NCI-H1417 treated with DMSO at 0.1 percent for 48 hours (cell line): ENCODE measurements at regions not wholly inside any gene's neighbourhood (a gene's known extent, or its start where the extent isn't known, plus 50 kb on each side); places are given as distances from the start of the nearest gene placed in this dataset.
"Not testable (repeated sequence)": the region's sequence is repeated elsewhere in the genome, so short reads cannot be mapped to it uniquely, and the experiment has no call there.

Source experiments
- DNase-seq: peaks from one replicate; lab custom pipeline; 2025; lab: John Stamatoyannopoulos, UW

- no peak for DNase-seq
Observed at GRCh38 chr21:31531967-31532366, 127.5 kb upstream of the SOD1 start.

- DNase-seq = peak; percentile 97
Observed at GRCh38 chr21:31530897-31531705, 128.4 kb upstream of the SOD1 start.

GRCh38 chr21:31530364-31530763 is 129.1 kb upstream of the SOD1 start:
- DNase-seq = no peak

GRCh38 chr21:31529406-31529805 is 130.1 kb upstream of the SOD1 start:
- no peak for DNase-seq

- DNase-seq = no peak
Observed at GRCh38 chr21:31526040-31526439, 133.5 kb upstream of the SOD1 start.

GRCh38 chr21:31524140-31524539 is 135.4 kb upstream of the SOD1 start:
- DNase-seq = no peak

GRCh38 chr21:31521515-31521914 is 138.0 kb upstream of the SOD1 start:
- DNase-seq = no peak

GRCh38 chr21:31520561-31521098 is 138.9 kb upstream of the SOD1 start:
- peak; percentile 62 for DNase-seq

GRCh38 chr21:31518580-31518979 is 140.9 kb upstream of the SOD1 start:
- no peak for DNase-seq

- DNase-seq = no peak
Observed at GRCh38 chr21:31517664-31518414, 141.7 kb upstream of the SOD1 start.

- DNase-seq = no peak
Observed at GRCh38 chr21:31515253-31515652, 144.2 kb upstream of the SOD1 start.

- DNase-seq = no peak
Observed at GRCh38 chr21:31514598-31514997, 144.9 kb upstream of the SOD1 start.

GRCh38 chr21:31513541-31513940 is 146.0 kb upstream of the SOD1 start:
- DNase-seq = not testable (repeated sequence)

GRCh38 chr21:31511999-31512398 is 147.5 kb upstream of the SOD1 start:
- DNase-seq = not testable (repeated sequence)

GRCh38 chr21:31511258-31511657 is 148.2 kb upstream of the SOD1 start:
- no peak for DNase-seq

- DNase-seq = no peak
Observed at GRCh38 chr21:31509194-31510017, 150.1 kb upstream of the SOD1 start.

GRCh38 chr21:31505975-31506374 is 153.5 kb upstream of the SOD1 start:
- DNase-seq = no peak

GRCh38 chr21:31503939-31504338 is 155.6 kb upstream of the SOD1 start:
- DNase-seq = no peak

GRCh38 chr21:31503467-31503866 is 156.0 kb upstream of the SOD1 start:
- DNase-seq = no peak

- DNase-seq = no peak
Observed at GRCh38 chr21:31502537-31503143, 156.9 kb upstream of the SOD1 start.

GRCh38 chr21:31501926-31502325 is 157.6 kb upstream of the SOD1 start:
- DNase-seq = no peak

GRCh38 chr21:31500982-31501381 is 156.9 kb upstream of the TIAM1 start:
- no peak for DNase-seq
